MCF 10A (cell line): ENCODE measurements at regions not wholly inside any gene's neighbourhood (a gene's known extent, or its start where the extent isn't known, plus 50 kb on each side); places are given as distances from the start of the nearest gene placed in this dataset.

Experiments used
- BruUV-seq: library from RNA; stranded (reverse); fragments of 400-500 nt; replicated peaks from 2 replicates; lab custom pipeline; 2021; lab: Mats Ljungman, UMichigan
- CTCF ChIA-PET: fragments of 300-600 bp; sonication (Branson Sonifier 250); formaldehyde crosslinking; extraction: SDS; loops from one replicate; lab custom pipeline; 2021; ENCODE audit warnings: antibody characterized with exemption, inconsistent platforms; lab: Yijun Ruan, JAX
- POLR2A ChIA-PET: fragments of 300-600, 350-650 bp; sonication (Branson Sonifier 250); formaldehyde crosslinking; extraction: SDS; loops from one replicate; lab custom pipeline; 2020; ENCODE audit warnings: antibody characterized with exemption, inconsistent platforms; lab: Yijun Ruan, JAX
- DNase-seq: peaks from one replicate; pipeline ENCODE4 v3.0.0-alpha.2; 2018; ENCODE audit not compliant: unreplicated experiment
- H3K27ac Mint-ChIP-seq: one replicate; pipeline ENCODE4 v1.8.0; 2022; ENCODE audit warnings: mild to moderate bottlenecking, low read depth, mixed read lengths; ENCODE audit not compliant: unreplicated experiment
- H3K27me3 Mint-ChIP-seq: one replicate; pipeline ENCODE4 v1.8.0; 2022; ENCODE audit warnings: mixed read lengths; ENCODE audit not compliant: insufficient read depth, unreplicated experiment
- H3K36me3 Mint-ChIP-seq: one replicate; pipeline ENCODE4 v1.8.0; 2022; ENCODE audit warnings: mild to moderate bottlenecking, moderate library complexity, mixed read lengths; ENCODE audit not compliant: insufficient read depth, unreplicated experiment
- H3K4me1 Mint-ChIP-seq: one replicate; pipeline ENCODE4 v1.8.0; 2022; ENCODE audit warnings: mixed read lengths; ENCODE audit not compliant: insufficient read depth, unreplicated experiment
- H3K4me3 Mint-ChIP-seq: one replicate; pipeline ENCODE4 v1.8.0; 2022; ENCODE audit warnings: mild to moderate bottlenecking, moderate library complexity, mixed read lengths; ENCODE audit not compliant: unreplicated experiment
- H3K9me3 Mint-ChIP-seq: one replicate; pipeline ENCODE4 v1.8.0; 2022; ENCODE audit warnings: mixed read lengths; ENCODE audit not compliant: unreplicated experiment
- CTCF ChIP-seq: fragments of 200-600 bp; IDR thresholded peaks from one replicate; pipeline ENCODE4 v1.8.0; 2022; ENCODE audit warnings: antibody characterized with exemption, mild to moderate bottlenecking; ENCODE audit not compliant: unreplicated experiment
- intact Hi-C: fragments of 100-400 bp; cut with micrococcal nuclease; formaldehyde crosslinking; loops from 2 replicates; pipeline ENCODE4 v1.14.1; 2022

DNA sequence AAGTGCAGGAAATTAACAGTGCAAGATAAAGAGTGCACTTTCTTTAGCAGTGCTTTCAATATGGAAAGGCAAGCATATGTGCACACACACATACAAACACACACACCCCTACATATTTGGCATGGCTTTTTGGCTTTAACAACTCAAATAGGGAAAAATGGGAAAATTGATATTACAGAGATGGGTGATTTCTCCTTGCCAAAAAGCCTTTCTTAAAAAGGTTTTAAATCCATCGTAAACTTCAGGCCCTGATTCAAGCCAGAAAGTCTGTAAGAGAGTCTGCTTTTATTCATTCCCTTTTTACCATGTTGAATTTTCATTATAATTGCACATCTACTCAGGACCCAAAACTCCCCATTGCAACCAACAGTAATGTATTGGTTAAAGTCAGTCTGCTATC is 612.0 kb upstream of the ACTRT1 start:
- ChIA-PET CTCF (no interaction called here), POLR2A (no interaction called here)
- TF ChIP-seq CTCF: no peak
- no TSS peak for BruUV-seq
- DNase-seq: no peak
- no peaks in the 10 kb centered on the region for H3K36me3 Mint-ChIP-seq
- H3K27ac Mint-ChIP-seq: no peak overlapping the region
- intact Hi-C loops: no loop called here
- no peaks in the 10 kb centered on the region for H3K27me3 Mint-ChIP-seq
- H3K4me1 Mint-ChIP-seq: no peaks in the 10 kb centered on the region
- no peak overlapping the region for H3K4me3 Mint-ChIP-seq
- H3K9me3 Mint-ChIP-seq: peaks cover 19% of the 10 kb centered on the region

DNA sequence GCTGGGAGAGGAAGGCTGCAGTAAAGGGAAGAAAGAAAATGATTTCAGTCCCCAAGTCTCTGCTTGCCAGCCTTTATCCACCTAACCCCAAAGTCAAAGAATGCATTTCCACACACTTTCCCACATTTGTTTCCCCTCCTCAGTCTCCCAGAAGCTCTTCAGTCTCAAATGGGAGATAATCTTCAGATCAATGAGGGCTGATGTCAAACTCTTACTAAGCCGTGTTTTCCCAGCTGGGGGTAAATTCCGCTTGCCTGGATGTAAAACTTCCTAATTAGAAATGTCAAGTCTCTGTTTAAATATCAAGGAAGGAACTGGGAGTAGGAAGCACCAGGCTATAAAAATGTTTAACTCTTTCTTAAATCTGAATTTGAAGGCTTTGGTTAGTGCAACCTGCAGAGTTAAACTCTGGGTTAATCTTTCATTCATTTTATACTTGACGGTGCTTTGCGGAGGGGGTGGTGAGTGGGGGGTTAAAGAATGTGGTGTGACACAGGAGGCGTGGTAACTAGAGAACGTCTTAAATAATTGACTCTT is 601.4 kb upstream of the ACTRT1 start:
- Mint-ChIP-seq H3K36me3 (no peaks in the 10 kb centered on the region), H3K27ac (no peak overlapping the region), H3K4me3 (no peak overlapping the region), H3K27me3 (no peaks in the 10 kb centered on the region), H3K4me1 (no peaks in the 10 kb centered on the region), H3K9me3 (peaks cover 12% of the 10 kb centered on the region)
- TF ChIP-seq CTCF: no peak
- CTCF ChIA-PET: interaction anchor here (0.6 kb wide), 1 partner anchor 12 kb away, joined by 3 read pairs; no protein-coding TSS in a partner anchor
- BruUV-seq: no TSS peak
- intact Hi-C loops: no loop called here
- no peak for DNase-seq
- POLR2A ChIA-PET: no interaction called here

GRCh38 chrX:128650326-128650725 is 598.1 kb upstream of the ACTRT1 start:
- Mint-ChIP-seq H3K4me1 (no peaks in the 10 kb centered on the region), H3K27ac (no peak overlapping the region), H3K9me3 (peaks cover 7% of the 10 kb centered on the region), H3K4me3 (no peak overlapping the region), H3K27me3 (no peaks in the 10 kb centered on the region), H3K36me3 (no peaks in the 10 kb centered on the region)
- ChIA-PET CTCF (no interaction called here), POLR2A (no interaction called here)
- DNase-seq: no peak
- TF ChIP-seq CTCF: no peak
- intact Hi-C loops: no loop called here
- no TSS peak for BruUV-seq

- intact Hi-C loops: no loop called here
- TF ChIP-seq CTCF: no peak
- H3K4me3 Mint-ChIP-seq: no peak overlapping the region
- POLR2A ChIA-PET: no interaction called here
- H3K27ac Mint-ChIP-seq: no peak overlapping the region
- DNase-seq: no peak
- BruUV-seq: no TSS peak
- peaks cover 8% of the 10 kb centered on the region for H3K9me3 Mint-ChIP-seq
- no peaks in the 10 kb centered on the region for H3K36me3 Mint-ChIP-seq
- H3K4me1 Mint-ChIP-seq: no peaks in the 10 kb centered on the region
- CTCF ChIA-PET: no interaction called here
- H3K27me3 Mint-ChIP-seq: no peaks in the 10 kb centered on the region
Measured at GRCh38 chrX:128634754-128635153, 582.6 kb upstream of the ACTRT1 start.
